PC-3 (cell line): ENCODE measurements at regions not wholly inside any gene's neighbourhood (a gene's known extent, or its start where the extent isn't known, plus 50 kb on each side); places are given as distances from the start of the nearest gene placed in this dataset.
"Not testable (repeated sequence)": the region's sequence is repeated elsewhere in the genome, so short reads cannot be mapped to it uniquely, and the experiment has no call there.

Experiments
- ATAC-seq: fragments of 200-7000 bp; cut with Tn5 transposase; 2 replicates; pipeline ENCODE4 v1.9.1; 2020; ENCODE audit warnings: mild to moderate bottlenecking, moderate library complexity
- BruUV-seq: library from RNA; stranded (reverse); fragments of 400-500 nt; replicated peaks from 2 replicates; lab custom pipeline; 2021; lab: Mats Ljungman, UMichigan
- CTCF ChIA-PET: fragments of 300-600 bp; sonication (Branson Sonifier 250); formaldehyde crosslinking; loops from one replicate; lab custom pipeline; 2022; ENCODE audit warnings: antibody characterized with exemption; lab: Charles Lee
- POLR2A ChIA-PET: fragments of 300-600 bp; sonication (Branson Sonifier 250); formaldehyde crosslinking; loops from one replicate; lab custom pipeline; 2022; ENCODE audit warnings: antibody characterized with exemption; ENCODE audit not compliant: unreplicated experiment; lab: Charles Lee
- DNase-seq: peaks from one replicate; pipeline ENCODE4 v3.0.0-alpha.2; 2015
- H2AFZ ChIP-seq: fragments of 300-600 bp; sonication (generic); 2 replicates; pipeline ENCODE4 v1.6.0; 2016; ENCODE audit warnings: antibody characterized with exemption, low read length
- H3F3A ChIP-seq: fragments of 300-600 bp; sonication (generic); one replicate; pipeline ENCODE4 v1.6.0; 2017; ENCODE audit warnings: antibody characterized with exemption, low read length, control low read depth, mild to moderate bottlenecking; ENCODE audit not compliant: unreplicated experiment
- H3K27ac ChIP-seq: fragments of 300-600 bp; sonication (generic); 2 replicates; pipeline ENCODE4 v1.5.1; 2016; ENCODE audit warnings: mild to moderate bottlenecking, low read length
- H3K27me3 ChIP-seq: fragments of 300-600 bp; sonication (generic); 2 replicates; pipeline ENCODE4 v1.6.1; 2016; ENCODE audit warnings: low read length, mixed read lengths
- H3K36me3 ChIP-seq: fragments of 300-600 bp; sonication (generic); 2 replicates; pipeline ENCODE4 v1.6.1; 2016; ENCODE audit warnings: low read depth, mixed run types, low read length, mixed read lengths
- H3K4me1 ChIP-seq: fragments of 300-600 bp; sonication (generic); 2 replicates; pipeline ENCODE4 v1.5.1; 2016; ENCODE audit warnings: low read length; ENCODE audit not compliant: insufficient read depth
- H3K4me2 ChIP-seq: fragments of 300-600 bp; sonication (generic); 2 replicates; pipeline ENCODE4 v1.6.0; 2016; ENCODE audit warnings: low read length
- H3K4me3 ChIP-seq: fragments of 300-600 bp; sonication (generic); 2 replicates; pipeline ENCODE4 v1.5.1; 2016; ENCODE audit warnings: mild to moderate bottlenecking, low read length, mixed read lengths
- H3K79me2 ChIP-seq: fragments of 300-600 bp; sonication (generic); 2 replicates; pipeline ENCODE4 v1.6.1; 2017; ENCODE audit warnings: low read length, mixed read lengths
- H3K9ac ChIP-seq: fragments of 300-600 bp; sonication (generic); 2 replicates; pipeline ENCODE4 v1.6.0; 2016; ENCODE audit warnings: mild to moderate bottlenecking, low read length
- H3K9me2 ChIP-seq: fragments of 300-600 bp; sonication (generic); replicated peaks from 2 replicates; pipeline ENCODE4 v1.6.1; 2016; ENCODE audit warnings: mixed run types, low read length, mixed read lengths
- H3K9me3 ChIP-seq: fragments of 300-600 bp; sonication (generic); 2 replicates; pipeline ENCODE4 v1.6.1; 2016; ENCODE audit warnings: low read length, mixed read lengths
- H4K20me1 ChIP-seq: fragments of 300-600 bp; sonication (generic); 2 replicates; pipeline ENCODE4 v1.6.1; 2016; ENCODE audit warnings: low read length, mixed read lengths
- intact Hi-C: fragments of 100-400 bp; cut with micrococcal nuclease; formaldehyde crosslinking; loops from 2 replicates; pipeline ENCODE4 v1.9.0; 2023

- intact Hi-C loops, H3K9me2 ChIP-seq, ATAC-seq, H3K9me3 ChIP-seq, H3K27ac ChIP-seq, H3K79me2 ChIP-seq, H3K9ac ChIP-seq, H2AFZ ChIP-seq, H3K36me3 ChIP-seq, H3K27me3 ChIP-seq, H3F3A ChIP-seq, DNase-seq, BruUV-seq, CTCF ChIA-PET, H3K4me1 ChIP-seq, H3K4me2 ChIP-seq, H3K4me3 ChIP-seq, H4K20me1 ChIP-seq: not testable (repeated sequence)
- POLR2A ChIA-PET = interaction anchor here (0.6 kb wide), 1 partner anchor 59 kb away, joined by 3 read pairs; no protein-coding TSS in a partner anchor
Measured at GRCh38 chr5:62238584-62238983, 67.4 kb upstream of the KIF2A start.

GRCh38 chr5:62240494-62240893, 65.5 kb upstream of the KIF2A start:
- BruUV-seq = not testable (repeated sequence)

GRCh38 chr5:62242000-62242399, 64.0 kb upstream of the KIF2A start:
- H3K27ac ChIP-seq, H3K9ac ChIP-seq, intact Hi-C loops, H3K4me2 ChIP-seq, H3K9me3 ChIP-seq, H3K9me2 ChIP-seq, H2AFZ ChIP-seq, H3K4me1 ChIP-seq, H3K79me2 ChIP-seq, POLR2A ChIA-PET, H3K36me3 ChIP-seq, H3K4me3 ChIP-seq, H3K27me3 ChIP-seq, BruUV-seq, H4K20me1 ChIP-seq, H3F3A ChIP-seq, DNase-seq, ATAC-seq: not testable (repeated sequence)
- CTCF ChIA-PET = interaction anchor here (0.6 kb wide), 1 partner anchor 64 kb away, joined by 3 read pairs; the partner anchor contains the start of gene KIF2A

More at GRCh38 chr5:62240494-62240893, 65.5 kb upstream of the KIF2A start:
- H3F3A ChIP-seq, H3K9me3 ChIP-seq, H3K4me2 ChIP-seq, H3K36me3 ChIP-seq, H3K4me1 ChIP-seq, DNase-seq, CTCF ChIA-PET, H3K4me3 ChIP-seq, H4K20me1 ChIP-seq, ATAC-seq, H3K27me3 ChIP-seq, H2AFZ ChIP-seq, POLR2A ChIA-PET, intact Hi-C loops, H3K9ac ChIP-seq, H3K27ac ChIP-seq, H3K79me2 ChIP-seq, H3K9me2 ChIP-seq: not testable (repeated sequence)

- H3K9me2 ChIP-seq, BruUV-seq, H3K36me3 ChIP-seq, H3K4me2 ChIP-seq, intact Hi-C loops, H3F3A ChIP-seq, H3K9me3 ChIP-seq, ATAC-seq, H3K27ac ChIP-seq, CTCF ChIA-PET, H3K4me3 ChIP-seq, H3K79me2 ChIP-seq, H3K4me1 ChIP-seq, DNase-seq, H3K27me3 ChIP-seq, H4K20me1 ChIP-seq, H2AFZ ChIP-seq, H3K9ac ChIP-seq, POLR2A ChIA-PET: not testable (repeated sequence)
Measured at GRCh38 chr5:62243046-62243445, 63.0 kb upstream of the KIF2A start.

- POLR2A ChIA-PET, BruUV-seq: not testable (repeated sequence)
Measured at GRCh38 chr5:62248192-62248591, 57.8 kb upstream of the KIF2A start.

GRCh38 chr5:62250085-62250484, 55.9 kb upstream of the KIF2A start:
- DNase-seq, H3K36me3 ChIP-seq, H3K27me3 ChIP-seq, H3K9me3 ChIP-seq, BruUV-seq, H3K9me2 ChIP-seq, H3K9ac ChIP-seq, H4K20me1 ChIP-seq, intact Hi-C loops, H3K79me2 ChIP-seq, CTCF ChIA-PET, ATAC-seq, H3F3A ChIP-seq, H3K4me3 ChIP-seq, H3K4me2 ChIP-seq, H2AFZ ChIP-seq, H3K27ac ChIP-seq, H3K4me1 ChIP-seq, POLR2A ChIA-PET: not testable (repeated sequence)

More at GRCh38 chr5:62248192-62248591, 57.8 kb upstream of the KIF2A start:
- H3K4me1 ChIP-seq, CTCF ChIA-PET, H3K4me3 ChIP-seq, H3K79me2 ChIP-seq, H4K20me1 ChIP-seq, H3F3A ChIP-seq, intact Hi-C loops, H3K27ac ChIP-seq, H3K9me2 ChIP-seq, H2AFZ ChIP-seq, H3K4me2 ChIP-seq, H3K36me3 ChIP-seq, H3K9me3 ChIP-seq, H3K27me3 ChIP-seq, H3K9ac ChIP-seq: not testable (repeated sequence)
- DNase-seq = peak; percentile 65
- peak; percentile 48 for ATAC-seq

- ATAC-seq, H4K20me1 ChIP-seq, intact Hi-C loops, CTCF ChIA-PET, H3K9me3 ChIP-seq, H3K4me2 ChIP-seq, H2AFZ ChIP-seq, H3K79me2 ChIP-seq, H3K9ac ChIP-seq, H3K36me3 ChIP-seq, H3K9me2 ChIP-seq, H3F3A ChIP-seq, H3K27ac ChIP-seq, H3K27me3 ChIP-seq, H3K4me3 ChIP-seq, POLR2A ChIA-PET, DNase-seq, H3K4me1 ChIP-seq, BruUV-seq: not testable (repeated sequence)
Measured at GRCh38 chr5:62250919-62251318, 55.1 kb upstream of the KIF2A start.
